ENCODE measurements at regions not wholly inside any gene's neighbourhood (a gene's known extent, or its start where the extent isn't known, plus 50 kb on each side); places are given as distances from the start of the nearest gene placed in this dataset.
"Not testable (repeated sequence)": the region's sequence is repeated elsewhere in the genome, so short reads cannot be mapped to it uniquely, and the experiment has no call there.

DNA sequence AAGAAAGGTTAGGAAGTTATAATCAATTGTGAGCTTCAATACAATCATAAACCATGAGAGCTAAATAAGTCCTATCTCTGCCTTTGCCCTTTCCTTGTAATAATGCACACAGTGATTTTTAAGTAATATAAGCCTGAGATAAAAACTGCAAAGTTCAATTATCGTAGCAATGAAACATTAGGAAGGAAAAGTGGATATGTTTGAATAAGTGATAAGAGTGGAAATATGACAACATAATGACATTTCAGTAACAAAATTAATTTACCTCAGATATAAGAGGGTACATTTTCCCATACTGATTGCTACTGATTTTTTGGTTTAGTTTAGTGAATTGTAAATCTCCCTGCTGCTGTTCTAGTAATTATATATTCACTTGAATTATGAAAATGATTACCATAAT lies 164.2 kb upstream of the FANCL start:
- Mint-ChIP-seq H3K36me3 (ENCODE audit: insufficient read depth, unreplicated experiment) (no peaks in the 10 kb centered on the region), H3K4me3 (ENCODE audit: low read depth, unreplicated experiment) (no peak overlapping the region), H3K4me1 (ENCODE audit: low read depth, unreplicated experiment) (no peaks in the 10 kb centered on the region), H3K27me3 (ENCODE audit: unreplicated experiment) (no peaks in the 10 kb centered on the region), H3K9me3 (ENCODE audit: low read depth, unreplicated experiment) (no peaks in the 10 kb centered on the region), H3K27ac (ENCODE audit: unreplicated experiment) (no peak overlapping the region)
- CTCF ChIA-PET, result no interaction called here
- no peak for DNase-seq
- TF ChIP-seq CTCF (IDR thresholded peaks at IDR 0.05; ENCODE audit: unreplicated experiment), result no peak
- intact Hi-C loops (cut with micrococcal nuclease; ENCODE audit: unreplicated experiment), result no loop called here
- BruUV-seq (replicated peaks), result no TSS peak

DNA sequence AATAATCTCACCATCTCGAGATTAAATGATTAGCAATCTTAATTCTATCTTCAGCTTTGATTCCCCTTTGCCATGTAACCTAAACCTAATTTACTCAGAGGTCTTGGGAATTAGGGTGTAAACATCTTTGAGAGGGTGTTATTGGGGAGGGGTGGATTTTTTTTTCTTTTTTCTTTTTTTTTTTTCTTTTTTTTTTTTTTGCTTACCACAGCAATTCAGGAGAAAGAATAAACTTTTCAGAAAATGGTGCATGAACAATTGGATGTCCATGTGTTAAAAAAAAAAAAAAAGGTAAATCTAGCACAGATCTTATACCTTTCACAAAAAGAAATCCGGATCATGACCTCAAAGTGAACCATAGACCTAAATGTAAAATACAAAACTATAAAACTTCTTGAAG lies 160.8 kb upstream of the FANCL start:
- no peaks in the 10 kb centered on the region for H3K4me1 Mint-ChIP-seq (ENCODE audit: low read depth, unreplicated experiment)
- intact Hi-C loops (cut with micrococcal nuclease; ENCODE audit: unreplicated experiment), result no loop called here
- no peaks in the 10 kb centered on the region for H3K9me3 Mint-ChIP-seq (ENCODE audit: low read depth, unreplicated experiment)
- no peak for DNase-seq
- no TSS peak for BruUV-seq (replicated peaks)
- no peak overlapping the region for H3K4me3 Mint-ChIP-seq (ENCODE audit: low read depth, unreplicated experiment)
- CTCF ChIA-PET, result interaction anchor here (0.7 kb wide), 3 partner anchors 9 to 504 kb away, joined by 3 to 9 read pairs (median 4); no protein-coding TSS in a partner anchor
- TF ChIP-seq CTCF (IDR thresholded peaks at IDR 0.05; ENCODE audit: unreplicated experiment), result no peak
- H3K27ac Mint-ChIP-seq (ENCODE audit: unreplicated experiment), result no peak overlapping the region
- no peaks in the 10 kb centered on the region for H3K36me3 Mint-ChIP-seq (ENCODE audit: insufficient read depth, unreplicated experiment)
- H3K27me3 Mint-ChIP-seq (ENCODE audit: unreplicated experiment), result no peaks in the 10 kb centered on the region

GRCh38 chr2:58398406-58398805 lies 157.3 kb upstream of the FANCL start:
- no peak for DNase-seq
- Mint-ChIP-seq H3K4me1 (ENCODE audit: low read depth, unreplicated experiment) (no peaks in the 10 kb centered on the region), H3K27ac (ENCODE audit: unreplicated experiment) (no peak overlapping the region), H3K9me3 (ENCODE audit: low read depth, unreplicated experiment) (no peaks in the 10 kb centered on the region), H3K36me3 (ENCODE audit: insufficient read depth, unreplicated experiment) (no peaks in the 10 kb centered on the region), H3K4me3 (ENCODE audit: low read depth, unreplicated experiment) (no peak overlapping the region), H3K27me3 (ENCODE audit: unreplicated experiment) (no peaks in the 10 kb centered on the region)
- BruUV-seq (replicated peaks), result no TSS peak
- CTCF ChIA-PET, result no interaction called here
- intact Hi-C loops (cut with micrococcal nuclease; ENCODE audit: unreplicated experiment), result no loop called here
- TF ChIP-seq CTCF (IDR thresholded peaks at IDR 0.05; ENCODE audit: unreplicated experiment), result no peak

DNA sequence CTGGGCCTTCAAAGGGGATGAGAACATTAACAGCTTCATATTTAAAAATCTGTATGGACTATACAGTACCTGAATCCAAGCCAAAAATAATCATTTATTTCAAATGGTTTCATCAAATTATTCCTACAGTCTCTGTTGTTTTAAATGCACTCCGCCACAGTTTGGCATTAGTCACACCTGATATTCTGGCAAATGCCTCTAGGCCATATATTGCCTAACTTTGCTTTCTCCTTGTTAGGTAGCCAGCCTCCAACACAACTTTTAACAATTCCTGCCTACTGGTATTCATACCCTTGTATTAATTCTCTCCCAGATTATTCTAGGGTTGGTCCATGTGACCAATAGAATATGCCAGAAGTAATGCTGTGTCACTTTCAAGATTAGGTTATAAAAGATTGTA lies 146.6 kb upstream of the FANCL start:
- Mint-ChIP-seq H3K36me3 (ENCODE audit: insufficient read depth, unreplicated experiment) (no peaks in the 10 kb centered on the region), H3K4me3 (ENCODE audit: low read depth, unreplicated experiment) (no peak overlapping the region), H3K27ac (ENCODE audit: unreplicated experiment) (no peak overlapping the region), H3K4me1 (ENCODE audit: low read depth, unreplicated experiment) (no peaks in the 10 kb centered on the region), H3K27me3 (ENCODE audit: unreplicated experiment) (no peaks in the 10 kb centered on the region), H3K9me3 (ENCODE audit: low read depth, unreplicated experiment) (peaks cover 2% of the 10 kb centered on the region)
- no TSS peak for BruUV-seq (replicated peaks)
- DNase-seq, result no peak
- intact Hi-C loops (cut with micrococcal nuclease; ENCODE audit: unreplicated experiment), result no loop called here
- TF ChIP-seq CTCF (IDR thresholded peaks at IDR 0.05; ENCODE audit: unreplicated experiment), result no peak
- CTCF ChIA-PET, result no interaction called here

GRCh38 chr2:58386904-58387303 lies 145.8 kb upstream of the FANCL start:
- H3K27me3 Mint-ChIP-seq (ENCODE audit: unreplicated experiment); H3K4me1 Mint-ChIP-seq (ENCODE audit: low read depth, unreplicated experiment); BruUV-seq (replicated peaks); intact Hi-C loops (cut with micrococcal nuclease; ENCODE audit: unreplicated experiment); H3K27ac Mint-ChIP-seq (ENCODE audit: unreplicated experiment); DNase-seq; H3K4me3 Mint-ChIP-seq (ENCODE audit: low read depth, unreplicated experiment); H3K36me3 Mint-ChIP-seq (ENCODE audit: insufficient read depth, unreplicated experiment); H3K9me3 Mint-ChIP-seq (ENCODE audit: low read depth, unreplicated experiment); CTCF ChIA-PET: not testable (repeated sequence)

Data from Calu3 (cell line).